SK-N-SH treated with all-trans-retinoic acid at 6 μM for 48 hours (cell line): ENCODE measurements at regions not wholly inside any gene's neighbourhood (a gene's known extent, or its start where the extent isn't known, plus 50 kb on each side); places are given as distances from the start of the nearest gene placed in this dataset.

Experiments
- ARNTL ChIP-seq: fragments of 450-650 bp; formaldehyde crosslinking; IDR thresholded peaks from 2 replicates; pipeline ENCODE4 v1.5.0; 2020; ENCODE audit warnings: low read depth, mild to moderate bottlenecking, moderate library complexity, borderline replicate concordance
- ESRRG ChIP-seq: fragments of 250-450 bp; sonication (Bioruptor Pico); IDR thresholded peaks from 2 replicates; pipeline ENCODE4 v1.6.1; 2021; ENCODE audit warnings: mild to moderate bottlenecking
- PATZ1 ChIP-seq: fragments of 250-450 bp; sonication (Bioruptor Pico); IDR thresholded peaks from 2 replicates; pipeline ENCODE4 v1.8.0; 2020; ENCODE audit warnings: mild to moderate bottlenecking, moderate library complexity, borderline replicate concordance
- POU6F1 ChIP-seq: fragments of 250-450 bp; sonication (Bioruptor Pico); IDR thresholded peaks from 2 replicates; pipeline ENCODE4 v1.8.0; 2021; ENCODE audit warnings: low read depth, mild to moderate bottlenecking, moderate library complexity, borderline replicate concordance
- PPARA ChIP-seq: fragments of 250-450 bp; sonication (Bioruptor Pico); IDR thresholded peaks from 2 replicates; pipeline ENCODE4 v1.5.0; 2020; ENCODE audit warnings: mild to moderate bottlenecking, borderline replicate concordance
- RARB ChIP-seq: fragments of 250-450 bp; sonication (Bioruptor Pico); IDR thresholded peaks from 2 replicates; pipeline ENCODE4 v1.8.0; 2021; ENCODE audit warnings: mild to moderate bottlenecking, moderate library complexity
- ZC3H10 ChIP-seq: fragments of 250-450 bp; sonication (Bioruptor Pico); IDR thresholded peaks from 2 replicates; pipeline ENCODE4 v1.5.1; 2021; ENCODE audit warnings: mild to moderate bottlenecking, moderate library complexity

- TF ChIP-seq PATZ1 (no peak), ARNTL (CRISPR knock-in tag) (no peak), ESRRG (CRISPR knock-in tag) (no peak), PPARA (CRISPR knock-in tag) (no peak), ZC3H10 (no peak), POU6F1 (CRISPR knock-in tag) (no peak), RARB (CRISPR knock-in tag) (no peak)
These were observed 757.7 kb upstream of the SEMA6A start for GRCh38 chr5:117332341-117332740.
